ENCODE measurements at regions not wholly inside any gene's neighbourhood (a gene's known extent, or its start where the extent isn't known, plus 50 kb on each side); places are given as distances from the start of the nearest gene placed in this dataset.

DNA sequence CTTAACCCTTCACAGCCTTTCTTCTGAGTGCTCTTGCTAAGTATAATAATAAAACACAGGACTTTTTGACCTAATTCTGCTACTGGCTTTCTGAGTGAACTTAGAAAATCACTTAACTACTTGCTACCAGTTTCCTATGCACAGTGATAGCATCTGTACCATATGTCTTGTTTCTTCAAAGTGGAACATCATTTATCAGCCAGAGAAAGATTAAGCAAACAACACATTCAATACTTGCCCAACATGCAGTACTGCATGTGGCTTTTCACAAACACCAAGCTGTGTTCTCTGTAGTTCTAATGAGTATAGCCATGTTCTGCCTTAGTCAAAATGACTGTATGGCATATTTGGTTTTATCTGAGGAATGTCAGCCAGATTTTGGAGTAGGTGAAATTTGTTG, 1286.6 kb upstream of the ZEB2 start:
- Histone ChIP-seq H3K9me2 (replicated peaks; ENCODE audit: low read length) (0 out of 2 replicates have a peak, but pooled peaks cover 4% of the 10 kb centered on the region), H3K79me2 (ENCODE audit: low read length) (no peaks in the 10 kb centered on the region), H3K4me2 (ENCODE audit: low read length) (no peak overlapping the region), H3K27ac (ENCODE audit: low read length) (no peak overlapping the region), H3K4me3 (ENCODE audit: low read length) (no peak overlapping the region), H4K20me1 (ENCODE audit: low read length) (no peaks in the 10 kb centered on the region), H3K9me3 (ENCODE audit: low read length) (no peaks in the 10 kb centered on the region), H3F3A (ENCODE audit: low read length, unreplicated experiment) (no peaks in the 10 kb centered on the region), H3K9ac (ENCODE audit: low read length) (no peak overlapping the region), H2AFZ (ENCODE audit: low read length) (no peak overlapping the region), H3K36me3 (ENCODE audit: low read depth, low read length) (no peaks in the 10 kb centered on the region), H3K27me3 (ENCODE audit: low read length) (no peaks in the 10 kb centered on the region), H3K4me1 (ENCODE audit: insufficient read depth, low read length) (no peaks in the 10 kb centered on the region)
- CTCF ChIA-PET, result interaction anchor here (0.6 kb wide), 1 partner anchor 1676 kb away, joined by 3 read pairs; no protein-coding TSS in a partner anchor
- no peak for DNase-seq
- ATAC-seq, result no peak
- POLR2A ChIA-PET (ENCODE audit: unreplicated experiment), result no interaction called here
- TF ChIP-seq, protein P1, sequence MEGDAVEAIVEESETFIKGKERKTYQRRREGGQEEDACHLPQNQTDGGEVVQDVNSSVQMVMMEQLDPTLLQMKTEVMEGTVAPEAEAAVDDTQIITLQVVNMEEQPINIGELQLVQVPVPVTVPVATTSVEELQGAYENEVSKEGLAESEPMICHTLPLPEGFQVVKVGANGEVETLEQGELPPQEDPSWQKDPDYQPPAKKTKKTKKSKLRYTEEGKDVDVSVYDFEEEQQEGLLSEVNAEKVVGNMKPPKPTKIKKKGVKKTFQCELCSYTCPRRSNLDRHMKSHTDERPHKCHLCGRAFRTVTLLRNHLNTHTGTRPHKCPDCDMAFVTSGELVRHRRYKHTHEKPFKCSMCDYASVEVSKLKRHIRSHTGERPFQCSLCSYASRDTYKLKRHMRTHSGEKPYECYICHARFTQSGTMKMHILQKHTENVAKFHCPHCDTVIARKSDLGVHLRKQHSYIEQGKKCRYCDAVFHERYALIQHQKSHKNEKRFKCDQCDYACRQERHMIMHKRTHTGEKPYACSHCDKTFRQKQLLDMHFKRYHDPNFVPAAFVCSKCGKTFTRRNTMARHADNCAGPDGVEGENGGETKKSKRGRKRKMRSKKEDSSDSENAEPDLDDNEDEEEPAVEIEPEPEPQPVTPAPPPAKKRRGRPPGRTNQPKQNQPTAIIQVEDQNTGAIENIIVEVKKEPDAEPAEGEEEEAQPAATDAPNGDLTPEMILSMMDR (conservative IDR thresholded peaks at IDR 0.05; ENCODE audit: low read depth, low read length), result no peak
- TF ChIP-seq EZH2phosphoT487 (IDR thresholded peaks at IDR 0.05; ENCODE audit: borderline replicate concordance, low read length) (no peak), EZH2 (IDR thresholded peaks at IDR 0.05; ENCODE audit: low read length, unreplicated experiment) (no peak)
- no TSS peak for BruUV-seq (replicated peaks)
- intact Hi-C loops (cut with micrococcal nuclease), result no loop called here

DNA sequence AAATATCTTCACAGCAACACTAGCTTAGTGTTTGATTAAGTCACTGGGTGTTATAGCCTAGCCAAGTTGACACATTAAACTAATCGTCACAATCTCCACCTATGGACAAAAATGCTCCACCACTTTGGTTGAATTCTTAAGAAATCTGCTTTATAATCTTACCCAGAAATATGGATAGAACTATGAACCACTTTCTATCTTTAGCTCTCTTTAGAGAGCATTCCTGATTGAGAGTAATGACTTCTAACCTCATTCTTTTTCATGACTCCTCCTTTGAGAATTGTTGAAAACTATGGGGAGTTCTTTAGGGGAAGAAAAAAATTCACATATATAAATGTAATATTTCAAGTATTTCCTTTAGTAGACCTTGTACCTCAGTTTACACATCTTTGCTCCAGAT, 1282.2 kb upstream of the ZEB2 start:
- no peaks in the 10 kb centered on the region for H3K79me2 ChIP-seq (ENCODE audit: low read length)
- no peak overlapping the region for H3K4me3 ChIP-seq (ENCODE audit: low read length)
- no peak for DNase-seq
- intact Hi-C loops (cut with micrococcal nuclease), result no loop called here
- ChIA-PET CTCF (no interaction called here), POLR2A (ENCODE audit: unreplicated experiment) (no interaction called here)
- 0 out of 2 replicates have a peak, but pooled peaks cover 4% of the 10 kb centered on the region for H3K9me2 ChIP-seq (replicated peaks; ENCODE audit: low read length)
- no peaks in the 10 kb centered on the region for H3K9me3 ChIP-seq (ENCODE audit: low read length)
- BruUV-seq (replicated peaks), result no TSS peak
- no peak overlapping the region for H3K4me2 ChIP-seq (ENCODE audit: low read length)
- TF ChIP-seq EZH2 (IDR thresholded peaks at IDR 0.05; ENCODE audit: low read length, unreplicated experiment) (no peak), EZH2phosphoT487 (IDR thresholded peaks at IDR 0.05; ENCODE audit: borderline replicate concordance, low read length) (no peak)
- TF ChIP-seq, protein P1 (conservative IDR thresholded peaks at IDR 0.05; ENCODE audit: low read depth, low read length), result no peak
- H3F3A ChIP-seq (ENCODE audit: low read length, unreplicated experiment), result no peaks in the 10 kb centered on the region
- H3K27me3 ChIP-seq (ENCODE audit: low read length), result no peaks in the 10 kb centered on the region
- no peak overlapping the region for H3K9ac ChIP-seq (ENCODE audit: low read length)
- no peaks in the 10 kb centered on the region for H3K36me3 ChIP-seq (ENCODE audit: low read depth, low read length)
- H2AFZ ChIP-seq (ENCODE audit: low read length), result no peak overlapping the region
- peaks cover 33% of the 10 kb centered on the region for H3K4me1 ChIP-seq (ENCODE audit: insufficient read depth, low read length)
- H4K20me1 ChIP-seq (ENCODE audit: low read length), result no peaks in the 10 kb centered on the region
- H3K27ac ChIP-seq (ENCODE audit: low read length), result no peak overlapping the region
- no peak for ATAC-seq

DNA sequence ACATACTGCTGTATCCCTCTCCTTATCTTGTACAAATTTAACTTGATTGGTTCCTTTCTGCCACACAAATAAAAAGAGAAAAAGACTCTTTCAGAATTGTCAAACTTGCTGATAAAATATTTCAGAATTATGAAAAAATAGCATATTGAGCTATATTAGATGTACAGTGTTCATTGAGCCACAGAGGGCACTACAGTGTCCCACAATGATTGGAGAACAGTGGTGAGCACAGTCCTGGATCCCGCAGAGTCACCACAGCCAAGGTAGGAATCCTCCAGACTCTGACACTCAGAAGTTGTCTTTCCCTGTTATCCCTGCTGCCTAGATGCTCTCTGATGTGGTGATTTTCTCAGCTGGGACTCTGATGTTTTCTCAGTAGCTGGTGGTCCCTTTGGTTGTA, 1281.3 kb upstream of the ZEB2 start:
- DNase-seq (no peak), ATAC-seq (no peak)
- ChIA-PET POLR2A (ENCODE audit: unreplicated experiment) (interaction anchor here (0.6 kb wide), 1 partner anchor 1686 kb away, joined by 3 read pairs; no protein-coding TSS in a partner anchor), CTCF (no interaction called here)
- H3K27me3 ChIP-seq (ENCODE audit: low read length), result no peaks in the 10 kb centered on the region
- no peaks in the 10 kb centered on the region for H3K79me2 ChIP-seq (ENCODE audit: low read length)
- no TSS peak for BruUV-seq (replicated peaks)
- H4K20me1 ChIP-seq (ENCODE audit: low read length), result no peaks in the 10 kb centered on the region
- H3K4me2 ChIP-seq (ENCODE audit: low read length), result no peak overlapping the region
- no peak overlapping the region for H2AFZ ChIP-seq (ENCODE audit: low read length)
- TF ChIP-seq EZH2 (IDR thresholded peaks at IDR 0.05; ENCODE audit: low read length, unreplicated experiment), result no peak
- no peak for TF ChIP-seq EZH2phosphoT487 (IDR thresholded peaks at IDR 0.05; ENCODE audit: borderline replicate concordance, low read length)
- TF ChIP-seq, protein P1 (conservative IDR thresholded peaks at IDR 0.05; ENCODE audit: low read depth, low read length), result no peak
- H3K9me3 ChIP-seq (ENCODE audit: low read length), result no peaks in the 10 kb centered on the region
- no peak overlapping the region for H3K27ac ChIP-seq (ENCODE audit: low read length)
- no peak overlapping the region for H3K9ac ChIP-seq (ENCODE audit: low read length)
- H3K36me3 ChIP-seq (ENCODE audit: low read depth, low read length), result no peaks in the 10 kb centered on the region
- peaks cover 33% of the 10 kb centered on the region for H3K4me1 ChIP-seq (ENCODE audit: insufficient read depth, low read length)
- no peak overlapping the region for H3K4me3 ChIP-seq (ENCODE audit: low read length)
- no peaks in the 10 kb centered on the region for H3K9me2 ChIP-seq (replicated peaks; ENCODE audit: low read length)
- no peaks in the 10 kb centered on the region for H3F3A ChIP-seq (ENCODE audit: low read length, unreplicated experiment)
- intact Hi-C loops (cut with micrococcal nuclease), result no loop called here

All from PC-3 (cell line).